HepG2 (cell line): ENCODE measurements at regions not wholly inside any gene's neighbourhood (a gene's known extent, or its start where the extent isn't known, plus 50 kb on each side); places are given as distances from the start of the nearest gene placed in this dataset.

Source experiments
- ADNP ChIP-seq: sonication (generic); formaldehyde crosslinking; IDR thresholded peaks from 2 replicates; pipeline ENCODE4 v1.4.0; 2020; ENCODE audit warnings: missing genetic modification reagents
- BCLAF1 ChIP-seq: fragments of 450-650 bp; IDR thresholded peaks from 2 replicates; pipeline ENCODE4 v1.6.1; 2017; ENCODE audit warnings: mild to moderate bottlenecking
- CENPBD1 ChIP-seq: sonication (generic); formaldehyde crosslinking; IDR thresholded peaks from 2 replicates; pipeline ENCODE4 v1.8.0; 2022; ENCODE audit warnings: missing genetic modification reagents, low read depth, mild to moderate bottlenecking, borderline replicate concordance
- DNMT3B ChIP-seq: conservative IDR thresholded peaks from 2 replicates; pipeline ENCODE4 v1.6.1; 2016; ENCODE audit warnings: missing biosample characterization, control low read depth
- FIP1L1 ChIP-seq: fragments of 200-400 bp; formaldehyde crosslinking; IDR thresholded peaks from 2 replicates; pipeline ENCODE4 v1.6.1; 2018; ENCODE audit warnings: low read depth, mild to moderate bottlenecking, low read length, moderate library complexity, borderline replicate concordance; ENCODE audit not compliant: insufficient read depth
- KDM1A ChIP-seq: IDR thresholded peaks from 2 replicates; pipeline ENCODE4 v1.6.1; 2016; ENCODE audit warnings: missing compliant biosample characterization
- PPARG ChIP-seq: conservative IDR thresholded peaks from 2 replicates; pipeline ENCODE4 v1.6.1; 2016; ENCODE audit warnings: missing biosample characterization, missing genetic modification reagents
- RBFOX2 ChIP-seq: fragments of 200-400 bp; formaldehyde crosslinking; IDR thresholded peaks from 2 replicates; pipeline ENCODE4 v1.6.1; 2017; ENCODE audit warnings: low read depth, mild to moderate bottlenecking, low read length
- RBM39 ChIP-seq: fragments of 200-400 bp; formaldehyde crosslinking; IDR thresholded peaks from one replicate; pipeline ENCODE4 v1.6.1; 2018; ENCODE audit warnings: antibody characterized with exemption, mild to moderate bottlenecking, low read depth, low read length; ENCODE audit not compliant: poor library complexity, severe bottlenecking
- SOX5 ChIP-seq: IDR thresholded peaks from 2 replicates; pipeline ENCODE4 v1.6.1; 2016; ENCODE audit warnings: borderline replicate concordance
- SRSF4 ChIP-seq: fragments of 200-400 bp; formaldehyde crosslinking; IDR thresholded peaks from one replicate; pipeline ENCODE4 v1.6.1; 2018; ENCODE audit warnings: mild to moderate bottlenecking, low read depth, low read length, moderate library complexity; ENCODE audit not compliant: poor library complexity, severe bottlenecking
- TERF1 ChIP-seq: sonication (generic); formaldehyde crosslinking; IDR thresholded peaks from 2 replicates; pipeline ENCODE4 v1.8.0; 2022; ENCODE audit warnings: mild to moderate bottlenecking, missing genetic modification reagents, moderate library complexity
- TOPORS ChIP-seq: sonication (generic); formaldehyde crosslinking; IDR thresholded peaks from 2 replicates; pipeline ENCODE4 v1.8.0; 2023; ENCODE audit warnings: mild to moderate bottlenecking, missing genetic modification reagents
- ZKSCAN8 ChIP-seq: IDR thresholded peaks from 2 replicates; pipeline ENCODE4 v1.6.1; 2016; ENCODE audit warnings: borderline replicate concordance, missing genetic modification reagents, missing compliant biosample characterization
- ZNF18 ChIP-seq: sonication (generic); formaldehyde crosslinking; IDR thresholded peaks from 2 replicates; pipeline ENCODE4 v1.8.0; 2022; ENCODE audit warnings: mild to moderate bottlenecking, missing genetic modification reagents; ENCODE audit not compliant: insufficient replicate concordance
- ZNF205 ChIP-seq: IDR thresholded peaks from 2 replicates; pipeline ENCODE4 v1.6.1; 2018; ENCODE audit warnings: missing biosample characterization, missing genetic modification reagents
- ZNF260 ChIP-seq: sonication (generic); formaldehyde crosslinking; IDR thresholded peaks from 2 replicates; pipeline ENCODE4 v1.4.0; 2020; ENCODE audit warnings: missing genetic modification reagents, low read depth, mild to moderate bottlenecking, borderline replicate concordance
- ZNF282 ChIP-seq: fragments of 450-650 bp; IDR thresholded peaks from 2 replicates; pipeline ENCODE4 v1.6.1; 2018; ENCODE audit not compliant: partially characterized antibody
- ZNF503 ChIP-seq: sonication (generic); formaldehyde crosslinking; IDR thresholded peaks from 2 replicates; pipeline ENCODE4 v1.4.0; 2020; ENCODE audit warnings: missing genetic modification reagents
- ZNF549 ChIP-seq: sonication (generic); formaldehyde crosslinking; IDR thresholded peaks from 2 replicates; pipeline ENCODE4 v1.5.0; 2020; ENCODE audit warnings: missing genetic modification reagents
- ZNF747 ChIP-seq: sonication (generic); formaldehyde crosslinking; IDR thresholded peaks from 2 replicates; pipeline ENCODE4 v1.8.1; 2023; ENCODE audit warnings: missing genetic modification reagents, mild to moderate bottlenecking, borderline replicate concordance
- ZSCAN31 ChIP-seq: sonication (generic); formaldehyde crosslinking; IDR thresholded peaks from 2 replicates; pipeline ENCODE4 v1.5.0; 2020; ENCODE audit warnings: low read depth, mild to moderate bottlenecking, missing genetic modification reagents

- TF ChIP-seq BCLAF1 (no peak), ZNF549 (CRISPR knock-in tag) (no peak), SOX5 (CRISPR knock-in tag) (peak; percentile 86), TERF1 (CRISPR knock-in tag) (no peak), SRSF4 (no peak), ZNF282 (no peak), KDM1A (CRISPR knock-in tag) (no peak), FIP1L1 (no peak), ZSCAN31 (0 out of 2 replicates have a peak, but pooled peaks have one; percentile 35), ZNF205 (CRISPR knock-in tag) (peak; percentile 46; the same call in 1 of the 2 replicates), ZKSCAN8 (CRISPR knock-in tag) (peak; percentile 78), RBM39 (no peak), RBFOX2 (peak; percentile 78), TOPORS (CRISPR knock-in tag) (0 out of 2 replicates have a peak, but pooled peaks have one; percentile 23), ADNP (CRISPR knock-in tag) (no peak), CENPBD1 (CRISPR knock-in tag) (no peak), ZNF747 (CRISPR knock-in tag) (no peak), DNMT3B (no peak), ZNF18 (peak; percentile 88), ZNF503 (peak; percentile 86), PPARG (CRISPR knock-in tag) (peak; percentile 27; the same call in 1 of the 2 replicates), ZNF260 (CRISPR knock-in tag) (no peak)
Measured at GRCh38 chr13:33678906-33679657, 138.9 kb upstream of the RFC3 start (continued).
